ENCODE measurements at regions not wholly inside any gene's neighbourhood (a gene's known extent, or its start where the extent isn't known, plus 50 kb on each side); places are given as distances from the start of the nearest gene placed in this dataset.

- Histone ChIP-seq H3K27me3 (ENCODE audit: control insufficient read depth, insufficient read depth, low read length, poor library complexity, severe bottlenecking) (peaks cover 14% of the 10 kb centered on the region), H3K4me3 (ENCODE audit: low read length) (no peak overlapping the region), H3K9ac (ENCODE audit: extremely low read depth, low read length, poor library complexity, severe bottlenecking) (no peak overlapping the region), H3K27ac (ENCODE audit: low read depth, low read length) (no peak overlapping the region), H3K4me1 (ENCODE audit: control insufficient read depth, insufficient read depth, low read length) (peaks cover 20% of the 10 kb centered on the region), H3K9me3 (ENCODE audit: control insufficient read depth, low read length) (no peaks in the 10 kb centered on the region), H3K36me3 (ENCODE audit: control insufficient read depth, insufficient read depth, low read length) (no peaks in the 10 kb centered on the region)
- TF ChIP-seq, protein P1, sequence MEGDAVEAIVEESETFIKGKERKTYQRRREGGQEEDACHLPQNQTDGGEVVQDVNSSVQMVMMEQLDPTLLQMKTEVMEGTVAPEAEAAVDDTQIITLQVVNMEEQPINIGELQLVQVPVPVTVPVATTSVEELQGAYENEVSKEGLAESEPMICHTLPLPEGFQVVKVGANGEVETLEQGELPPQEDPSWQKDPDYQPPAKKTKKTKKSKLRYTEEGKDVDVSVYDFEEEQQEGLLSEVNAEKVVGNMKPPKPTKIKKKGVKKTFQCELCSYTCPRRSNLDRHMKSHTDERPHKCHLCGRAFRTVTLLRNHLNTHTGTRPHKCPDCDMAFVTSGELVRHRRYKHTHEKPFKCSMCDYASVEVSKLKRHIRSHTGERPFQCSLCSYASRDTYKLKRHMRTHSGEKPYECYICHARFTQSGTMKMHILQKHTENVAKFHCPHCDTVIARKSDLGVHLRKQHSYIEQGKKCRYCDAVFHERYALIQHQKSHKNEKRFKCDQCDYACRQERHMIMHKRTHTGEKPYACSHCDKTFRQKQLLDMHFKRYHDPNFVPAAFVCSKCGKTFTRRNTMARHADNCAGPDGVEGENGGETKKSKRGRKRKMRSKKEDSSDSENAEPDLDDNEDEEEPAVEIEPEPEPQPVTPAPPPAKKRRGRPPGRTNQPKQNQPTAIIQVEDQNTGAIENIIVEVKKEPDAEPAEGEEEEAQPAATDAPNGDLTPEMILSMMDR (conservative IDR thresholded peaks at IDR 0.05): no peak
- Mint-ChIP-seq H3K36me3 (ENCODE audit: low read depth) (no peaks in the 10 kb centered on the region), H3K9me3 (no peaks in the 10 kb centered on the region), H3K4me1 (peaks cover 29% of the 10 kb centered on the region), H3K4me3 (no peak overlapping the region), H3K27ac (no peak overlapping the region), H3K27me3 (ENCODE audit: insufficient read depth) (peaks cover 24% of the 10 kb centered on the region)
- DNase-seq: no peak
- WGBS, 2 experiments (ENCODE audit: insufficient coverage in 1 of 2, insufficient read length in 1 of 2): 96% methylated on average over 2 of the region's 2 CpGs; no CpG with 5 or more reads in 1 of the 2 experiments
These were observed 60.6 kb upstream of the ABCA1 start for GRCh38 chr9:104988539-104988938.

DNA sequence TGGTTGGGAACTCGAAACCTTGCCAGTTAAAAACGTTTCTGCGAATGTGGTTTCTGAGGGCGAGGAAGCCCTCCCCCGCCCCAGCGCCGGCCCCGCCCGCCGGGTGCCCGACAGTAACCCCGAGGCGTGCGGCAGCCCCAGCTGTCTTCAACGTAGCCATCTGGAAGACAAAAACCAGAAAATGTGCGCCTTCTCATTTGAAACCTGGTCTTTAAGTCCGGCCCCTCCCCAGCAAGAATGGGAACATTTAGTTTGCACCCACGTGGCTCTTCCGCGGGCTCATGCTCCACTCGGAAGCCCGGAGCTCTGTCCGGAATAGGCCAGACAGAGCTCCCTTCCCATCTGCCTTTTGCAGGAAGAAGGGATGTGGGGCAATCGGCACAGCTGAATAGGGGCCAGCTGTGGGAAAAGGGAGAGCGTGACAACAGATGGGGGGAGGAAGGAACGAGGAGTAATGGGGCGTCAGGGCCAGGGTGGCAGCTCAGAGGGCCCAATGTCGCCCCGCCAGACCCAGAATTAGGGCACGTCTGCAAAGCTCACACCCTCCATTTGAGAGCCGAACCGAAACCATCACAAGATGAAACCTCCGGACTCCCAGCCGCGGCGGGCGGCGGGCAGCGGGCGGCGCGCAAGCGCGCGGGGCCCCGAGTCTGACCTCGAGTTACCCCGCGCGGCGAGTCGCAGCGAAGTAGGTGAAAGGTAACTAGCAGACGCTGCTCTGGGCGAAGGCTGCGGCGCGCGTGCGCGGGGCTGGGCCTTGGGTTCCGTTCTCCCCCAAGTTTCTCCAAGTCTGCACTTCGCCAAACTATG, 63.4 kb upstream of the ABCA1 start:
- whole genome bisulfite sequencing, 2 experiments (ENCODE audit: insufficient coverage in 1 of 2, insufficient read length in 1 of 2): 11 to 13% methylated on average over 31 to 63 of the region's 63 CpGs
- no peaks in the 10 kb centered on the region for H3K9me3 Mint-ChIP-seq
- peaks cover 19% of the 10 kb centered on the region for H3K4me1 ChIP-seq (ENCODE audit: control insufficient read depth, insufficient read depth, low read length)
- peak overlapping the region; percentile 84 for H3K27ac Mint-ChIP-seq
- H3K9me3 ChIP-seq (ENCODE audit: control insufficient read depth, low read length): no peaks in the 10 kb centered on the region
- H3K27me3 ChIP-seq (ENCODE audit: control insufficient read depth, insufficient read depth, low read length, poor library complexity, severe bottlenecking): peaks cover 14% of the 10 kb centered on the region
- peak overlapping the region; percentile 69 for H3K4me3 Mint-ChIP-seq
- H3K4me1 Mint-ChIP-seq: peaks cover 32% of the 10 kb centered on the region
- H3K27me3 Mint-ChIP-seq (ENCODE audit: insufficient read depth): peaks cover 24% of the 10 kb centered on the region
- H3K9ac ChIP-seq (ENCODE audit: extremely low read depth, low read length, poor library complexity, severe bottlenecking): peak overlapping the region; percentile 36
- peak overlapping the region; percentile 74 for H3K4me3 ChIP-seq (ENCODE audit: low read length)
- DNase-seq: peak; percentile 88
- TF ChIP-seq, protein P1 (conservative IDR thresholded peaks at IDR 0.05): no peak
- no peaks in the 10 kb centered on the region for H3K36me3 ChIP-seq (ENCODE audit: control insufficient read depth, insufficient read depth, low read length)
- no peaks in the 10 kb centered on the region for H3K36me3 Mint-ChIP-seq (ENCODE audit: low read depth)
- peak overlapping the region; percentile 56 for H3K27ac ChIP-seq (ENCODE audit: low read depth, low read length)

DNA sequence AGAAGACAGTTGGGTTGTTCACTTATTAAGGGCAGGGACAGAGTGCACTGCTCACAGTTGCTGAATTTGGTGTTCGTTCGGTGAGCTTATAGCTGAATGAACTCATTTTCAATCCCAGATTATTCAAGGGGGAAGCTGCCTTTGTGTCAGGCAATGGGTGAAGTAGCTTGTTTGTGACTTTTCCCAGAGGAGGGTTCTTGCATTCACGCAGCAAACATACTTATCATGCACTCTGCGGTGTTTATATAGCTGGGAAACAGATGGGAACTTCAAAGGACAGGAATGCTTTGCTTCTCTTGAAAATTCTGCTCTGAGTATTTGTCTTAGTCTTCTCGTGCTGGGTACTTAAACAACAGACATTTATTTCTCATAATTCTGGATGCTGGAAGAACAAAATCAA, 64.7 kb upstream of the ABCA1 start:
- Mint-ChIP-seq H3K27ac (peak overlapping the region; percentile 94), H3K4me1 (peaks cover 32% of the 10 kb centered on the region), H3K9me3 (no peaks in the 10 kb centered on the region), H3K36me3 (ENCODE audit: low read depth) (no peaks in the 10 kb centered on the region), H3K4me3 (peak overlapping the region; percentile 69), H3K27me3 (ENCODE audit: insufficient read depth) (peaks cover 24% of the 10 kb centered on the region)
- no peak for DNase-seq
- peaks cover 14% of the 10 kb centered on the region for H3K27me3 ChIP-seq (ENCODE audit: control insufficient read depth, insufficient read depth, low read length, poor library complexity, severe bottlenecking)
- TF ChIP-seq, protein P1 (conservative IDR thresholded peaks at IDR 0.05): no peak
- H3K27ac ChIP-seq (ENCODE audit: low read depth, low read length): no peak overlapping the region
- no peak overlapping the region for H3K4me3 ChIP-seq (ENCODE audit: low read length)
- peaks cover 19% of the 10 kb centered on the region for H3K4me1 ChIP-seq (ENCODE audit: control insufficient read depth, insufficient read depth, low read length)
- 75 to 79% methylated on average over 5 of the region's 5 CpGs for WGBS, 2 experiments (ENCODE audit: insufficient coverage in 1 of 2, insufficient read length in 1 of 2)
- no peaks in the 10 kb centered on the region for H3K36me3 ChIP-seq (ENCODE audit: control insufficient read depth, insufficient read depth, low read length)
- H3K9ac ChIP-seq (ENCODE audit: extremely low read depth, low read length, poor library complexity, severe bottlenecking): no peak overlapping the region
- H3K9me3 ChIP-seq (ENCODE audit: control insufficient read depth, low read length): no peaks in the 10 kb centered on the region

Measured in endodermal cell (in vitro differentiated cells).